ENCODE measurements at regions not wholly inside any gene's neighbourhood (a gene's known extent, or its start where the extent isn't known, plus 50 kb on each side); places are given as distances from the start of the nearest gene placed in this dataset.

DNA sequence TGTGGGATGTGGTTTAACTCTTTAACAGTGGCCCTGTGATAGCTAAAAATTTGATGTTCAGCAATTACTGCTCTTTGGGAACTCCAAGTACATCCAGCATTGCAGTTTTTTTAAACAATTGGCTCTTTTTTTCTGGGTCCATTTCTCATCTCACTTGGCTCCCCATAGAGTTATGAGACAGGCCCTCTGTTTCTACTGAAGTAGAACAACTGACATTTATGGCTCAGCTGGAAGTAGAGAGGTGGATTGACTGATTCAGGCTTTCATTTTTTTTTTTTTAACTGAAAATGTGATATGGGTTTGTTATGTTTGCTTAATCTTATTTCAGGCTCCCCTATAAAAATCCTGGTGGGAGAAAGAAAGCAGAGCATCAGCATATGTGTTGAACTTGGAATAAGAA, 96.6 kb upstream of the CD180 start:
- no peak for DNase-seq (ENCODE audit: extremely low spot score)
- Histone ChIP-seq H3K4me1 (ENCODE audit: insufficient read depth) (no peaks in the 10 kb centered on the region), H3K27ac (ENCODE audit: low read depth) (no peak overlapping the region), H3K4me3 (ENCODE audit: low read depth, low read length) (no peak overlapping the region), H3K36me3 (ENCODE audit: insufficient read depth) (no peaks in the 10 kb centered on the region)

DNA sequence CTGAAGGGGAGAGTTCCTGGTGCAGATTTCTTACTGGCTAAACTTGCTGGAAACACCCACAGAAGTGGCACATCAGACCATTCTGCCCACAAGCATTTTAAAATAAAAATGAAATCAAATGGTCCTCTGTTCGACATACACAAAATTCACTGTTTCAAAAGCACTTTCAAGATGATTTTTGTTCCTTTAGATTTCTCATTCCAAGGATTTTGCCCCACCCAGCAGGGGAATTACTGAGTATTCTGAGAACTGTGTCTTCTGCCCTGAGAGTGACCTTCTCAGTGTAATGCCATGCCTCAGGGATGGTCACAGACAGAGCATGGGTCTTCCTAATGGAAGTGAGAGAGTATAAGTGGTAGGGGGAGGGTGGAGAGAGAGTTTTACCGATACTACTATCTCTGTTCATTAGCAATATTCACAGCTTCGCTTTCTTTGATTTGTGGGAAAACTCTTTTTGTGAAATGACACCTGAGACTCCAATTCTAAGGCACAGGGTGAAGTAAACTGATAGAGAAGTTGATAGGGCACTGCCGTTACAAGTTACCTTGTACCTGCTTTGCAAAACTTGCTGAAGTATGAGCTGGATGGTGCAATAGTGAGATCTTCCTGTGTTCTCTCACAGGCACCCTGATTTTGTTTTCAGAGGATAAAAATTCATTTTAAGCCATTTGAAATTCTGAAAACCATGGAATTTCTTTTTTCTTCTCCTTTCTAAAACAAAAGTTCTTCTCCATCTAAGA, 95.8 kb upstream of the CD180 start:
- 84% methylated on average over 4 of the region's 4 CpGs for WGBS
- H3K27ac ChIP-seq (ENCODE audit: low read depth), result no peak overlapping the region

DNA sequence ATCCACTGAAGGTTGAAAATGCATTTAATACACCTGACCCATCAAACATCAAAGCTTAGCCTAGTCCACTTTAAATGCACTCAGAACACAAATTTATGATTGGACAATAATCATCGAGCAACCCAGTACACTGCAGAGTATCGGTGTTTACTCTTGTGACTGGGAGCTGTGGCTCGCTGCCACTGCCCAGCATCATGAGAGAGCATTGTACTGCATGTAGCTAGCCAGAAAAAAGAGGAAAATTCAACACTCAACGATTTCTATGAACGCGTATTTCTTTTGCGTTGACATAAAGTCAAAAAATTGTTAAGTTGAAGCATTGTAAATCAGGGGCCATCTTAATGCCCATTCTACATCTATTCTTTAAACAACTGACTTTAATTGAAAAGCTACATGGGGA, 95.1 kb upstream of the CD180 start:
- no peaks in the 10 kb centered on the region for H3K36me3 ChIP-seq (ENCODE audit: insufficient read depth)
- no peaks in the 10 kb centered on the region for H3K4me1 ChIP-seq (ENCODE audit: insufficient read depth)
- no peak overlapping the region for H3K4me3 ChIP-seq (ENCODE audit: low read depth, low read length)
- no peak for DNase-seq (ENCODE audit: extremely low spot score)
- no peak overlapping the region for H3K27ac ChIP-seq (ENCODE audit: low read depth)
- WGBS, result 53% methylated on average over 7 of the region's 7 CpGs

More for the DNA sequence above, 95.8 kb upstream of the CD180 start:
- no peaks in the 10 kb centered on the region for H3K4me1 ChIP-seq (ENCODE audit: insufficient read depth)
- DNase-seq (ENCODE audit: extremely low spot score), result no peak
- no peaks in the 10 kb centered on the region for H3K36me3 ChIP-seq (ENCODE audit: insufficient read depth)
- no peak overlapping the region for H3K4me3 ChIP-seq (ENCODE audit: low read depth, low read length)

DNA sequence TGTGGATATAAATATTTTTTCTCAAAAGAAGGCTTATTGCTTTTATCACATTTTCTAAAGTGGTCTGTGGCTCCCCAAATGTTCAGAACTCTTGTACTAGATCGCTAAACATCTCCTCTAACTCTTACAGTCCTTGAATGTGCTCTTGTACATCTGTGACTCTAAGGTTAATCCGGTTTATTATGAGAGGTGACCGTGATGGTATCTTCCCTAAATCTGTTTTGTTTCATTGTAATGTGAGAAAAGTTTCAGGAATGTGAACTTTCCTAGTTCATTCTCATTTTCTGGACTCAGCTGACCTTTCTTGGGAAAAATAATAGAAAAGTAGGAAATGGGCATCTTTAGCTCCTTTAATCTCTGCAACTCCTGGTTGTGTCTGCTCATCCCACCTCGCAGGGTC, 94.5 kb upstream of the CD180 start:
- H3K27ac ChIP-seq (ENCODE audit: low read depth), result no peak overlapping the region
- H3K36me3 ChIP-seq (ENCODE audit: insufficient read depth), result no peaks in the 10 kb centered on the region
- peaks cover 1% of the 10 kb centered on the region for H3K4me1 ChIP-seq (ENCODE audit: insufficient read depth)
- no peak overlapping the region for H3K4me3 ChIP-seq (ENCODE audit: low read depth, low read length)
- WGBS, result 68% methylated on average over 4 of the region's 4 CpGs
- DNase-seq (ENCODE audit: extremely low spot score), result no peak

DNA sequence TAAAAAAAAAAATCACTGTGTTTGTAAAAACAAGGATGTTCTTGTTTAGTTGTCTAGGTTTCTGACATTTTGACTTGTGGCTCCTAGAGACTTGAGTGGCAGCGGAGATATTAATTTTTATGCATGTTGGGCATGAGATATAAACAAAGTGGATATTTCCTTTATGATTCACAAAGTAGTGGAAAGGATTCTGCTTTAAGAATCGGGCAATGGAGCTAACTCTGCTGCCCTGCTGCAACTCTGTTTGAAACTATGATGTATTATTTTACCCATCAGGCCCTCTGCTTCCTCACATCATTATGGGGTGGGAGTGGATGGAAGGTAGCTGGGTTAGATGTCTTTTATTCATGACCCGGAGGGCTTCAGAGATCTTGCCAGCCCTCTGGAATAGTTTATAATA, 94.1 kb upstream of the CD180 start:
- Histone ChIP-seq H3K36me3 (ENCODE audit: insufficient read depth) (no peaks in the 10 kb centered on the region), H3K4me3 (ENCODE audit: low read depth, low read length) (no peak overlapping the region), H3K4me1 (ENCODE audit: insufficient read depth) (peaks cover 1% of the 10 kb centered on the region), H3K27ac (ENCODE audit: low read depth) (no peak overlapping the region)
- no peak for DNase-seq (ENCODE audit: extremely low spot score)
- WGBS, result 56% methylated on average over 3 of the region's 3 CpGs

DNA sequence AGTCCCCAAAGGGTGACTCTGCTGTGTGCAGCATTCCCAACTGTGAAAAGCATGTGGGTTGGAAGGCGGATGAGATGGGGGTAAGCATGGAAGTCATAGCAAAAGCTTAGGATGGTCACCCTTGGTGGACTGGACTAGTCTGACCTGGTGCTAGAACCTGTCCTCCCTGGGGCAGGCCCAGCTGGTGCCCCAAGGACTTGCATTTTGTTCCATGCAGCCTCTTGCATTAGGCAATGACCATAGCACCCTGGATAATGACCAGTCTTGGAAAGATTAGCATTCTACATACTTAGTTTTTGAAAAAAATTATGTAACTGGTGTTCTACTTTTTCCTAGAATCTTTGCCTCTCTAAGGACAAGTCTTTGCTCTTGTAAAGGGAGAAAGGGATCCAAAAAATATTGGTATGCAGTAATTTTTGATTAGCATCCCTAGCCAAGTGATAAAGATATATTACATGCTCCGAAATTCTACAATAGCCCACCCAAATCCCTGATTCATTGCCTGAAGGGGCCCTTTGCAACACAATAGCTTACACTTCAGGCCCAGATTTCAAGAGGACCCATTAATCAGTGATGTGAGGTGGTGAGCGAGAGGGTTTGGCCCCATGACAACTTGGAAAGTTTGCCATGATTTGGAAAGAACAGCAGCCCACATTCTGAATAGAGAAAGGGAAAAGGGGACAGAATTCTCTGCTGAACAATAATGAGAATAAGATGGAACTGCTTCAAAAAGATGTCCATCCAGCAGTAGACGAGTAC, 93.3 kb upstream of the CD180 start:
- Histone ChIP-seq H3K4me1 (ENCODE audit: insufficient read depth) (peaks cover 1% of the 10 kb centered on the region), H3K27ac (ENCODE audit: low read depth) (no peak overlapping the region)

DNA sequence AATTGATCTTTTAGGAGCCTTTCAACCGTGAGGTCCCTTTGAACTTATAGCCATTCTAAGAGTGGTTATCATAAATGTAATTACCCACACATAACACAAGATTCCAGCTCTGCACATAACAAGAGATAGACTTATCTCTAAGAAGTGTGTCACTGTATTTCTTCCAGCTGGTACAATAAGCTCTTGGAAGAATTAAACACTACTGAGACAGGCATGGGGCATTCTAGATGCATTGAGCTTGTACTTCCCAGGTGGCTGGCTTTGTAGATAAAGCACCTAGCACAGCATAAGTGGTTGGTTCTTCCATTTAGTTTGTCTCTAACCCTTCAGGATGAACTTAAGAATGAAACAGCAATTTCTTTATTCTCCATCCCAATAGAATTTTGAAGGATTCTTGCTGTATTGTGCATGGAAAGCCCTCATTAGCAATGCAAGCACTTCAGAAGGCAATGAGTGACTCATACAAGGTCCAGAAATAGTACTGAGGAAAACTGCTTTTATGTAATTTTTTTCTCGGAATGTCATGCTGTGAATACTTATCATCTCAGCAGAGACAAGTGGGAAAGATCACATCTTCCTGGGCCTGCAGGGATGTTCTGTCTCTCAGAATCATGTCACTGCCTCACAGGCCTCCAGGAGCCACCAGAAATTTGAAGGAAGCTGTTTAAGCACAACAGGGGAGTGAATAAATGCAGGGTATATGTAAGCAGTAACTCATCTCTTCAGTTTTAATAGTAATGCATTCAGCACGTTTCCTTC, 91.1 kb upstream of the CD180 start:
- Histone ChIP-seq H3K4me3 (ENCODE audit: low read depth, low read length) (no peak overlapping the region), H3K27ac (ENCODE audit: low read depth) (no peak overlapping the region), H3K4me1 (ENCODE audit: insufficient read depth) (peaks cover 1% of the 10 kb centered on the region), H3K36me3 (ENCODE audit: insufficient read depth) (no peaks in the 10 kb centered on the region)
- no peak for DNase-seq (ENCODE audit: extremely low spot score)
- WGBS, result 61% methylated on average over 3 of the region's 3 CpGs

More for the DNA sequence above, 93.3 kb upstream of the CD180 start:
- 74% methylated on average over 4 of the region's 4 CpGs for WGBS
- no peaks in the 10 kb centered on the region for H3K36me3 ChIP-seq (ENCODE audit: insufficient read depth)
- no peak overlapping the region for H3K4me3 ChIP-seq (ENCODE audit: low read depth, low read length)
- DNase-seq (ENCODE audit: extremely low spot score), result no peak

DNA sequence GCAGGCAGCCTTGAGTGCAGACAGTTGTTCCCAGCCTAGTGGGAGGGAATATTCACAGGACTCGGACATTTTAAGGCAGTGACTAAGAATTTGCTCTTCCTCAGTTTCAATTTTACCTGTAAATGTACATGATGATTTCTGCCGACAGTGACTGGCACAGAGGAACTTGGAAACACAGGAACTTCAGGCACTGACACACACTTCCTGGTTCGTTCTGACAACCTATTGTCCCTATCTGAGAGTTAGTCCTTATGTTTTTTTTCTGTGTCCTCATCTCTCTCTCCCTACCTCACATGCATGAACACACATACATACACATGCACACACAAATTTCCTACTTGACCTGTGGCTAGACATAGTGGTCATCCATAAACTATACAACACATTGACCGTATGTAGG, 89.4 kb upstream of the CD180 start:
- WGBS, result 87% methylated on average over 4 of the region's 4 CpGs
- Histone ChIP-seq H3K36me3 (ENCODE audit: insufficient read depth) (no peaks in the 10 kb centered on the region), H3K4me3 (ENCODE audit: low read depth, low read length) (no peak overlapping the region), H3K4me1 (ENCODE audit: insufficient read depth) (peaks cover 1% of the 10 kb centered on the region), H3K27ac (ENCODE audit: low read depth) (no peak overlapping the region)
- no peak for DNase-seq (ENCODE audit: extremely low spot score)

DNA sequence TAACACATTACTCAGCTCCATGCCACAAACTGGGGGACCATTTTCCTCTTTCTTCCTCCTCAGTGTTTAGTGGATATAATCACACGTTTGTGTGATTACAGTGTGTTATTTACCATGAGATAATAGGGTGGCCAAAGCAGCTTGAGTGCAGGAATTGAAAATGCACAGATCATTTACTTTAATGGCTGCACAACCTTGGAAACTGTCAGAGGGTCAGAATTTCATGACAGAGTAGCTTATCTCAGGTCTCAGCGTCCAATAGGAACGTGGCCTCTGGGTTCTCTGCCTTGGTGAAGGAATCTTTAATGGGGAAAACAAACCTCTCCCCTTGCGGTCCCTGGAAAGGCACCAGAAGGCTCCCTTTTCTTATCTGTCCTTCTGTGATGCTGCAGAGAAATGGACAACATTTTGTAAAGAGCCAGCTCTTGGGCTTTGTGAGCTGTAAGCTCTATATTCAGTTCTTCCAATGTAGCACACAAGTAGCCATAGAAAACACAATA, 87.4 kb upstream of the CD180 start:
- DNase-seq (ENCODE audit: extremely low spot score), result no peak
- Histone ChIP-seq H3K36me3 (ENCODE audit: insufficient read depth) (no peaks in the 10 kb centered on the region), H3K4me1 (ENCODE audit: insufficient read depth) (peaks cover 1% of the 10 kb centered on the region), H3K27ac (ENCODE audit: low read depth) (no peak overlapping the region), H3K4me3 (ENCODE audit: low read depth, low read length) (no peak overlapping the region)
- WGBS, result 50% methylated on average over 4 of the region's 4 CpGs

DNA sequence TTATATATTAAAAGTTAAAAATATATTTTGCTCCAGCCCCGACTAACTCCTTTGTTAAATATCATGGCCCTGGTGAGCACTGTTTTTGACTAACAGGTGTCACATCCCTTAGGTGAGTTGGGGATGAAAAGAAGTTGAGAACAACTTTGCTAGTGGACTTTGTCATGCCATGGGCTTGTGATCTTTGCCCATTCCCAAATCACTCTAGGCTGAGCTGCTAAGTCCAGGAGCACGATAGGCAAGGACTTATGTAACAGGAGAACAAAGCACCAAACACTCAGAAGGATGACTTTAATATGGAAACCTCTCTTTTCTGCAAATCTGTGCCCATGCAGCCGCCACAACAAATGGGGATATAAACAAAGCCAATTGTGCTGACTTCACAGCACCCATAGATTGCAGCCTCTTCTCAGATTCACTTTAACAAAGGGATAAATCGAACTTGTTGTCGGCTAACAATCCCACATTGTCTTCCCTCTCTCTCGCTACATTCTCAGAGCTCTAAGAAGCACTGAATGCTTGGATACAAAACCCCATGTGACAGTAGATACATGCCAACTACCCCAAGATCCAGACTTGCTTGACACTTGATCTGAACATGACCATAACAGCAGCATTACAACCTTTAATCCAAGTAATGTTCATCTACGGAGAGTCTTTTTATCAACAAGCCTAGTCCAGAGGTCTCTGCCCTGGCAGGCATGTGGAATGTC, 86.8 kb upstream of the CD180 start:
- Histone ChIP-seq H3K4me1 (ENCODE audit: insufficient read depth) (peaks cover 1% of the 10 kb centered on the region), H3K36me3 (ENCODE audit: insufficient read depth) (no peaks in the 10 kb centered on the region), H3K27ac (ENCODE audit: low read depth) (no peak overlapping the region), H3K4me3 (ENCODE audit: low read depth, low read length) (no peak overlapping the region)
- 84% methylated on average over 7 of the region's 7 CpGs for WGBS
- DNase-seq (ENCODE audit: extremely low spot score), result no peak

DNA sequence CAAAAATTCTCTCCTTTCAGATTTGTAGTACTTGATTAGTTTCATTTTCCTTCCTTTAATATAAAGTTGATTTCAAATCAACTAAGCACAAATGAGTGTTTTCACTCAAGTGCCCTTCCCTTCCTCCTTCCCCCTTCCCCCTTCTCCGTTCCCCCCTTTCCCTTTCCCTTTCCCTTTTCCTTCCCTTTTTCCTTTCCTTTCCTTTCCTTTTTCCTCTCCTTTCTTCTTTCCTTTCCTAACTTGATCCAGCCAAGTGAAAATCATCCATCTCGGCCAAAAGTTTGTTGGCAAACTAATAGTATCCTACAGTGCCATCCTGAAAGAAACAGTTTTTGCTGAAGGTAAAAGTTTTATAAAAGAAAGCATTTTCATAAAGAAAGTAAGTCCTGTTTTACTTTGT, 85.3 kb upstream of the CD180 start:
- peaks cover 1% of the 10 kb centered on the region for H3K4me1 ChIP-seq (ENCODE audit: insufficient read depth)
- DNase-seq (ENCODE audit: extremely low spot score), result no peak
- no peaks in the 10 kb centered on the region for H3K36me3 ChIP-seq (ENCODE audit: insufficient read depth)
- no peak overlapping the region for H3K27ac ChIP-seq (ENCODE audit: low read depth)
- H3K4me3 ChIP-seq (ENCODE audit: low read depth, low read length), result no peak overlapping the region
- WGBS, result 87% methylated on average over 2 of the region's 2 CpGs

DNA sequence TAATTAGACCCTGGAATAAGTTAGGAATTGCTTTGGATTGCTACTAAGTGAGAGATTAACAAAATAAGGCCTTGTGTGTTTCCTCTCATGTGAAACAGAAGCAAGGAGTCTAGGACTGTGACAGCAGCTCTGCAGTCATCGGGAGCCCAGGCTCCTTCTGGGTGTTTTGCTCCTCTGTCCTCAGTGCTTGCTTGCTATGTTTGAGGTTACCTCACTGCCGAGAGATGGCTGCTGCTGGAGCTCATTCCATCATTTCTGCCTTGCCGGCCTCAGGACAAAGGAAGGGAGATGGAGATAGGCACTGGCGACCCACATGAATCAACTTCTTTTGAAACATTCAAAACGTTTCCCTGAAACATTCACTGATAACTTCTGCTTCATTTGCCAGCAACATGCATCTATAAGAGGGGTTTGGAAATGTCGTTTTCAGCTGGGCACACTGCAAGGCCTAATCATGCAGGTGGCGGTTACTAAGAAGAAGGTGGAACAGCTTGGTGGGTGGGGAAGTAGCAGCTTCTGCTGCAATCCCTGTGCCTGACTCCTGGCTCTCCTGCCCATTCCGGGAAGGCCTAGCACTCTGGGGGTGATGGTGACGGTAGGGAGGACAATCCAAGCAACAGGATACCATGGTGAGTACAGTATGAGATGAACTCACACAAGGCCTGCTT, 77.2 kb upstream of the CD180 start:
- Histone ChIP-seq H3K4me3 (ENCODE audit: low read depth, low read length) (no peak overlapping the region), H3K4me1 (ENCODE audit: insufficient read depth) (peaks cover 3% of the 10 kb centered on the region), H3K36me3 (ENCODE audit: insufficient read depth) (no peaks in the 10 kb centered on the region), H3K27ac (ENCODE audit: low read depth) (no peak overlapping the region)
- 90% methylated on average over 9 of the region's 9 CpGs for WGBS
- DNase-seq (ENCODE audit: extremely low spot score), result no peak

Data from urinary bladder (tissue), 3 donors.